ENCODE measurements at regions not wholly inside any gene's neighbourhood (a gene's known extent, or its start where the extent isn't known, plus 50 kb on each side); places are given as distances from the start of the nearest gene placed in this dataset.
"Not testable (repeated sequence)": the region's sequence is repeated elsewhere in the genome, so short reads cannot be mapped to it uniquely, and the experiment has no call there.

DNA sequence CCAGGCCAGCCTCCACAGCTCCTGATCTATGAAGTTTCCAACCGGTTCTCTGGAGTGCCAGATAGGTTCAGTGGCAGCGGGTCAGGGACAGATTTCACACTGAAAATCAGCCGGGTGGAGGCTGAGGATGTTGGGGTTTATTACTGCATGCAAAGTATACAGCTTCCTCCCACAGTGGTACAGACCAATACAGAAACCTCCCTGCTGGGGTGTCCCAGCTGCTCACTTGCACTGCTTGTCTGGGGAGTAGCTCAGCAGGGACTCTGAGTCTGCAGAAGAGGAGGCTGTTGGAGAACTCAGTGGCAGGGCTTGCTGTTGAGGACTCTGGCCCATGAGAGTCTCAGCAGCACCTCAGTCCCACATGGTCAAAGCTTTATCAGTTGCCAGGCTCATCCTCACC lies 1256.6 kb downstream of the RPIA start:
- TF ChIP-seq CTCF, POLR2A (IDR thresholded peaks at IDR 0.05): not testable (repeated sequence)

Measured in tibial nerve (tissue), 3 donors.